GM12872 (cell line): ENCODE measurements at regions not wholly inside any gene's neighbourhood (a gene's known extent, or its start where the extent isn't known, plus 50 kb on each side); places are given as distances from the start of the nearest gene placed in this dataset.
A peak's percentile ranks its signal among the peaks of the same experiment; 100 is the strongest.

ENCODE experiments used
- TF ChIP-seq, protein P1 (sequence below): IDR thresholded peaks from 3 replicates; pipeline ENCODE4 v1.5.1; 2011; ENCODE audit warnings: low read depth, mild to moderate bottlenecking, low read length, moderate library complexity; ENCODE audit not compliant: insufficient read depth

DNA sequence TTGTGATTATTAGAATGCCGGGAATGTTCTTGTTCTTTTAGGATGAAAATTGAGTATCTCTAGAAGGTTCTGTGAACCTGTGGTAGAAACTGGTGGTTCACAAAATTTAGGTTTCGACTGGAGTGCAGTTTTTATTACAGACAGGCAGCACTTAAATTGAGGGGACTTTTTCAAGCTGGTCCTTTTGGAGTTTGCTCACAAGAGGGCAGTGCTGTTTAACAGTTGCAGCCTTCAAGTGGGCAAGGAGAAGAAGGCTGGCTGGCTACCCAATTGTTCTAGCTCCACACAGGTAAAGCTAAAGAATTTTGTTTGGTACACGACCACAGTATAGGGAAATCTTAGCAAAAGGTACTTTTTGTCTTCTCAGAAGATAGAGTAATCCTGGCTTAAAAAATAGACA lies 233.6 kb downstream of the SNX13 start:
- TF ChIP-seq, protein P1, sequence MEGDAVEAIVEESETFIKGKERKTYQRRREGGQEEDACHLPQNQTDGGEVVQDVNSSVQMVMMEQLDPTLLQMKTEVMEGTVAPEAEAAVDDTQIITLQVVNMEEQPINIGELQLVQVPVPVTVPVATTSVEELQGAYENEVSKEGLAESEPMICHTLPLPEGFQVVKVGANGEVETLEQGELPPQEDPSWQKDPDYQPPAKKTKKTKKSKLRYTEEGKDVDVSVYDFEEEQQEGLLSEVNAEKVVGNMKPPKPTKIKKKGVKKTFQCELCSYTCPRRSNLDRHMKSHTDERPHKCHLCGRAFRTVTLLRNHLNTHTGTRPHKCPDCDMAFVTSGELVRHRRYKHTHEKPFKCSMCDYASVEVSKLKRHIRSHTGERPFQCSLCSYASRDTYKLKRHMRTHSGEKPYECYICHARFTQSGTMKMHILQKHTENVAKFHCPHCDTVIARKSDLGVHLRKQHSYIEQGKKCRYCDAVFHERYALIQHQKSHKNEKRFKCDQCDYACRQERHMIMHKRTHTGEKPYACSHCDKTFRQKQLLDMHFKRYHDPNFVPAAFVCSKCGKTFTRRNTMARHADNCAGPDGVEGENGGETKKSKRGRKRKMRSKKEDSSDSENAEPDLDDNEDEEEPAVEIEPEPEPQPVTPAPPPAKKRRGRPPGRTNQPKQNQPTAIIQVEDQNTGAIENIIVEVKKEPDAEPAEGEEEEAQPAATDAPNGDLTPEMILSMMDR: peak; percentile 65

DNA sequence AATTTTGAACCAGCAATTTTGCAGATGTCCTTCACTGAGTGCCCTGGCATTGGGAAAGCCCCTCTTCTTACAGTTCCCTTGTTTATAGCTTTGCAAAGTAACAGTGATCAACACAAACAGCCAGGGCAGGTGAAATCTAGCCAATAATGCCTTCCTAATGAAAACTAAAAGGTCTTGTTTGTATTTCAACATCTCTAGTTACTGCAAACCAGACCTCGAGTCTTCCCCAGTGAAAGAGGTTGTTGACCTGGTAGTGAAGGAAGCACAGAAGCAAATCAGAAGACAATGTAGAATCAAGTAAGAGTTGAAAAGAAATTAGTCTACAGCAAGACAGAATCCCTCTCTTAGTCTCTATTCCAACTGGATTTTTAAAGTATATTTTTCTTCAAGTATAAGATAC lies 231.2 kb downstream of the SNX13 start:
- TF ChIP-seq, protein P1: no peak

DNA sequence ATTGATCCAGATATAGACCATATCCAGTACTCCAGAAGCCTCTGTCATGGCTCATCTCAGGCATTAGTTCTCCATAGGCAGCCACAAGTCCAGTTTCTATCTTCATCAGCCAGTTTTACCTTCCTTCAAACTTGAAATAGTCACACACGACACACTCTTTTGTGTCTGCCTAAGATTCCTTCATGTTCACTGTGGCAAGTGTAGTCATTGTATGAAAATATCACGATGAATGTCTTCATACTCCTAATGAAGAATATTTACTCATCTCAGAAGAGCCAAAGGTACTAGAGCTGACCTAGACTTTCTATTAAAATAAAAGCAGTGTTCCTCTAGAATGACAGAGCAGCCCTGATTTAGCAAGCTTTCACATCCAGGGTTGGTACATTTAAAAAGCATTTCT lies 230.7 kb downstream of the SNX13 start:
- TF ChIP-seq, protein P1: no peak

DNA sequence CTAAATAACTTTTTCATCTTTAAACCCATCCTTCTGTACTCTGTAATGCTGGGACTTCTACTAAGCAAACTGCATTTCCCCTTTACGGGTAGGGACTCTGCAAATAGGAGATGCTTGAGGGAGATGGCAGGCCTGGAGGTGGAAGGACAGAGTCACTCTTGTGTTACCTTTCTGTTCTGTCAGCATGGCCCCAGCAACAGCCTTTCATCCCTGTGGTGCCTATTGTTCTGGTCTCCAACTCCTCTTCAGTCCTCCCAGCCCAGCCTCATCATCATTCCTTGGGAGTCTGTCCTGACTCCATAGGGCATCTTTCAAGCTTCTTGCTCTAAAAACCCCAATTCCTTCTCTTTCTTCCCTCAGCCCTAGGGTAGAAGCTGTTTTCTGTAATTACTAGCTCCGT lies 230.0 kb downstream of the SNX13 start:
- TF ChIP-seq, protein P1: no peak

DNA sequence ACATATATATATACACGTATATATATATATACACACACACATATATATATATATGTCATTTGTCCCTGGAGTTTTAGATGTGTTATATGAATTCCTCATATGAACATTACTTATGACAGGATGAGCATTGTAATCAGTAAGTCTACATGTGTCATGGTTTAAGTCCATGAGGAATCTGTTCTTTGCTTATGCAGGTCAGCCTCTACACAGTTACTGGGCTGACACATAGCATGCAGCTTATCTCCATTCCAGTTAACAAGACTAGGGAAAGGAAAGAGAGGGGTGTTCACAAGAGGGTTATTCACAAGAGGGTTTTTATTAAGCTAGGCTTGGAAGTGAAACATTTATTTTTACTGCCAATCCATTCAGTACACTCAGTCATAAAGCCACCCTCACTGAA lies 226.7 kb downstream of the SNX13 start:
- TF ChIP-seq, protein P1: no peak

DNA sequence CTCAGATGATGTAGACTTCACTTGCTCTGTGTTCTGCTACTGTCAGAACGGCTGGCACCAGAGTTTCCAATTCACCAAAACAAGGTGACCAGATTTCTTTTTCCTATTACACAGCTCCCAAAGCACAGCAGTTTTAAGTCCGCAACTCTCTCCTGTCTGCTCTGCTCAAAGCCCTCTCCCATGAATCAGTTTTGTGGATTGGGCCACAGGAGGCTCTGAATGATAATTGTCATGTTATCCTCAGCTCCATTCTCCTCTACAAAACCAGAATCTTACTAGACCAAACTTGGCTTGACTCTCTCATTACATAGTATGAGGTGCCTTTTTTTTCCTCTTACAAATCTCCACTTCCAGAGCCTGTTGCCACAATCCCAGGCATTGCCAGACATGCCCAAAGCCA lies 223.5 kb downstream of the SNX13 start:
- TF ChIP-seq, protein P1: no peak

DNA sequence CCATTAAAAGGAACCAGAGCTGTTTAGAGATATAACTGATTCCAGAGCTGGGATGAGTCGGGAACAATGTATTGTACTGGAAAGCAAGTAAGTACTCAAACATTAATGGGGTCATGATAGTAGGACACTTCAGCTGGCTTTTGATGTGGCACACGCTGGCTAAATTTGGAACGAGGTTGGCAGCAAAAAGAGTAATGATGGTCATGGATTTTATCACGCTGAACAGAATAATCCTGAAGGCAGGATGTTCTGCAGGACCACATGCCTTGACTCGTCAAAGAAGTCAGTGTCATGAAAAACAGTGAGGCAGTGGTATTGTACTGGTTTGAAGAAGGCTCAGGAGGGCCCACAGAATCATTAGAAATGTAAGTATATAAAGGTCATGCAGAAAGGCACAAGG lies 220.3 kb downstream of the SNX13 start:
- TF ChIP-seq, protein P1: no peak
